SK-N-SH (cell line): ENCODE measurements at regions not wholly inside any gene's neighbourhood (a gene's known extent, or its start where the extent isn't known, plus 50 kb on each side); places are given as distances from the start of the nearest gene placed in this dataset.

ENCODE experiments used
- CTCF ChIA-PET: fragments of 300-600, 350-600 bp; formaldehyde crosslinking; extraction: SDS; loops from one replicate; lab custom pipeline; 2021; lab: Yijun Ruan, JAX
- POLR2A ChIA-PET: fragments of 350-600 bp; sonication (Branson Sonifier 250); formaldehyde crosslinking; extraction: SDS; loops from one replicate; lab custom pipeline; 2020; ENCODE audit warnings: antibody characterized with exemption, inconsistent platforms; lab: Yijun Ruan, JAX
- DNase-seq: peaks from one replicate; pipeline ENCODE4 v3.0.0; 2012
- H2AFZ ChIP-seq: fragments of 200-600 bp; sonication (generic); 2 replicates; pipeline ENCODE4 v1.8.1; 2016; ENCODE audit warnings: antibody characterized with exemption, mild to moderate bottlenecking, low read depth
- H3F3A ChIP-seq: fragments of 200-600 bp; sonication (generic); replicated peaks from 2 replicates; pipeline ENCODE3; 2016; ENCODE audit warnings: antibody characterized with exemption, mild to moderate bottlenecking; ENCODE audit not compliant: insufficient read depth
- H3K27ac ChIP-seq, 2 experiments: fragments of 200-500 bp in 1 of 2; fragments of 200-600 bp in 1 of 2; sonication (Bioruptor generic) in 1 of 2; sonication (generic), shearing (Covaris generic) in 1 of 2; 2 replicates each; pipeline versions ENCODE4 v1.5.1 to v1.6.1; 2014 to 2016; ENCODE audit warnings: low read depth in 2 of 2, inconsistent platforms in 1 of 2, low read length in 1 of 2, mild to moderate bottlenecking in 1 of 2, mixed read lengths in 1 of 2
- H3K27me3 ChIP-seq: fragments of 200-600 bp; sonication (generic), shearing (Covaris generic); 2 replicates; pipeline ENCODE4 v1.6.1; 2016; ENCODE audit warnings: mixed run types; ENCODE audit not compliant: insufficient read depth
- H3K36me3 ChIP-seq, 2 experiments: fragments of 200-500 bp in 1 of 2; fragments of 200-600 bp in 1 of 2; sonication (Bioruptor generic) in 1 of 2; sonication (generic) in 1 of 2; replicated peaks in 1 of 2; 2 replicates each; pipeline versions ENCODE3 to v1.5.1; 2014 to 2016; ENCODE audit warnings: low read length in 1 of 2, mild to moderate bottlenecking in 1 of 2; ENCODE audit not compliant: insufficient read depth in 2 of 2, control insufficient read depth in 1 of 2
- H3K4me1 ChIP-seq, 2 experiments: fragments of 200-500 bp in 1 of 2; fragments of 200-600 bp in 1 of 2; sonication (Bioruptor generic) in 1 of 2; sonication (generic), shearing (Covaris generic) in 1 of 2; 2 replicates each; pipeline versions ENCODE4 v1.5.1 to v1.6.1; 2014 to 2016; ENCODE audit warnings: low read depth in 1 of 2, low read length in 1 of 2, mixed run types in 1 of 2; ENCODE audit not compliant: insufficient read depth in 2 of 2, control insufficient read depth in 1 of 2
- H3K4me2 ChIP-seq: fragments of 200-600 bp; sonication (generic), shearing (Covaris generic); 2 replicates; pipeline ENCODE4 v1.6.1; 2017; ENCODE audit warnings: mixed run types
- H3K4me3 ChIP-seq, 2 experiments: fragments of 200-500 bp in 1 of 2; fragments of 200-600 bp in 1 of 2; sonication (Bioruptor generic) in 1 of 2; sonication (generic), shearing (Covaris generic) in 1 of 2; 2 replicates each; pipeline versions ENCODE4 v1.5.1 to v1.8.1; 2014 to 2016; ENCODE audit warnings: low read depth in 2 of 2, inconsistent platforms in 1 of 2, low read length in 1 of 2, mild to moderate bottlenecking in 1 of 2, mixed read lengths in 1 of 2, moderate library complexity in 1 of 2
- H3K79me2 ChIP-seq: fragments of 200-600 bp; sonication (generic); 2 replicates; pipeline ENCODE4 v1.8.1; 2017; ENCODE audit warnings: mild to moderate bottlenecking; ENCODE audit not compliant: insufficient read depth
- H3K9ac ChIP-seq: fragments of 200-600 bp; sonication (generic); 2 replicates; pipeline ENCODE4 v1.6.1; 2017; ENCODE audit warnings: mixed run types
- H3K9me2 ChIP-seq: fragments of 200-600 bp; sonication (generic); 2 replicates; pipeline ENCODE4 v1.6.1; 2017; ENCODE audit warnings: mixed run types
- H3K9me3 ChIP-seq: fragments of 200-600 bp; sonication (generic); 2 replicates; pipeline ENCODE4 v1.6.1; 2017; ENCODE audit warnings: mixed run types, mild to moderate bottlenecking, moderate library complexity
- H4K20me1 ChIP-seq: fragments of 200-600 bp; sonication (generic); 2 replicates; pipeline ENCODE4 v1.6.1; 2017; ENCODE audit warnings: mild to moderate bottlenecking, mixed run types; ENCODE audit not compliant: insufficient read depth
- CTCF ChIP-seq: fragments of 200-600 bp; sonication (generic); IDR thresholded peaks from 2 replicates; pipeline ENCODE4 v1.6.1; 2017; ENCODE audit warnings: antibody characterized with exemption, mild to moderate bottlenecking, moderate library complexity
- EP300 ChIP-seq, 2 experiments: IDR thresholded peaks; 2 replicates each; pipeline versions ENCODE4 v1.4.0 to v1.6.1; 2012; ENCODE audit warnings: borderline replicate concordance in 1 of 2, low read depth in 1 of 2, low read length in 1 of 2
- EZH2phosphoT487 ChIP-seq: fragments of 200-600 bp; sonication (generic); IDR thresholded peaks from 2 replicates; pipeline ENCODE4 v1.6.1; 2017; ENCODE audit warnings: low read depth, mixed run types, mild to moderate bottlenecking, antibody characterized with exemption, moderate library complexity, borderline replicate concordance
- FOXJ3 ChIP-seq: sonication (generic); formaldehyde crosslinking; IDR thresholded peaks from 2 replicates; pipeline ENCODE4 v1.5.1; 2020; ENCODE audit warnings: mild to moderate bottlenecking, missing genetic modification reagents
- GATA2 ChIP-seq: sonication (generic); formaldehyde crosslinking; IDR thresholded peaks from 2 replicates; pipeline ENCODE4 v1.5.0; 2020; ENCODE audit warnings: mild to moderate bottlenecking, missing genetic modification reagents
- MXI1 ChIP-seq: IDR thresholded peaks from 2 replicates; pipeline ENCODE4 v1.6.1; 2012; ENCODE audit warnings: mild to moderate bottlenecking, low read depth, low read length, improper control_type of control experiment
- NFIC ChIP-seq: IDR thresholded peaks from 2 replicates; pipeline ENCODE4 v1.4.0; 2012; ENCODE audit warnings: borderline replicate concordance
- NRF1 ChIP-seq: IDR thresholded peaks from 2 replicates; pipeline ENCODE4 v1.6.1; 2012; ENCODE audit warnings: low read depth, mild to moderate bottlenecking, low read length
- POLR2AphosphoS5 ChIP-seq: IDR thresholded peaks from 2 replicates; pipeline ENCODE4 v1.6.1; 2012; ENCODE audit warnings: low read depth, low read length
- RCOR1 ChIP-seq: fragments of 150-350 bp; IDR thresholded peaks from 2 replicates; pipeline ENCODE4 v1.6.1; 2017; ENCODE audit warnings: antibody characterized with exemption, low read length
- REST ChIP-seq: IDR thresholded peaks from 2 replicates; pipeline ENCODE4 v1.6.1; 2012; ENCODE audit warnings: mild to moderate bottlenecking, low read depth, low read length, moderate library complexity
- RFX5 ChIP-seq: IDR thresholded peaks from 2 replicates; pipeline ENCODE4 v1.6.1; 2012; ENCODE audit warnings: mild to moderate bottlenecking, improper control_type of control experiment, low read length
- SIN3A ChIP-seq: IDR thresholded peaks from 2 replicates; pipeline ENCODE4 v1.6.1; 2012; ENCODE audit warnings: low read depth, mild to moderate bottlenecking, low read length, moderate library complexity, borderline replicate concordance
- SMC3 ChIP-seq: IDR thresholded peaks from 2 replicates; pipeline ENCODE4 v1.6.1; 2012; ENCODE audit warnings: low read depth, low read length, improper control_type of control experiment
- WGBS: methylation state at CpG from one replicate; pipeline ENCODE4 v1.1.6; 2017; ENCODE audit warnings: low lambda C conversion rate; 5-methylcytosine and 5-hydroxymethylcytosine counted together

- Histone ChIP-seq H4K20me1 (no peaks in the 10 kb centered on the region), H2AFZ (no peak overlapping the region), H3K79me2 (no peaks in the 10 kb centered on the region), H3K9ac (no peak overlapping the region), H3F3A (no peaks in the 10 kb centered on the region), H3K36me3 (no peaks in the 10 kb centered on the region), H3K27me3 (no peaks in the 10 kb centered on the region), H3K4me2 (no peak overlapping the region), H3K9me3 (no peaks in the 10 kb centered on the region), H3K9me2 (no peaks in the 10 kb centered on the region), H3K27ac (0 out of 4 replicates have a peak overlapping the region, but pooled peaks of 1 of the 2 experiments have one; percentile 18), H3K4me3 (no peak overlapping the region), H3K4me1 (peaks cover 0 to 2% of the 10 kb centered on the region in 2 experiments; a peak in 2 of 4 replicates)
- ChIA-PET CTCF (interaction anchor here (0.6 to 3.3 kb wide), 5 partner anchors 42 to 1158 kb away, joined by 3 to 14 read pairs (median 3); no protein-coding TSS in a partner anchor), POLR2A (no interaction called here)
- peak; percentile 37 for DNase-seq
- no peak for TF ChIP-seq POLR2AphosphoS5
- peak in 1 of 2 experiments; percentile 52; a peak in 1 of 4 replicates for TF ChIP-seq EP300 (IDR thresholded peaks at IDR 0.05; ENCODE audit: borderline replicate concordance in 1 of 2, low read depth in 1 of 2, low read length in 1 of 2)
- peak; percentile 79 for TF ChIP-seq GATA2
- TF ChIP-seq SMC3, result no peak
- TF ChIP-seq MXI1, result 0 out of 2 replicates have a peak, but pooled peaks have one; percentile 24
- peak; percentile 24; the same call in 1 of the 2 replicates for TF ChIP-seq FOXJ3 (CRISPR knock-in tag)
- WGBS, result 49% methylated on average over 2 of the region's 2 CpGs
Measured at GRCh38 chr7:46022397-46022796, 101.3 kb upstream of the IGFBP3 start.

GRCh38 chr7:46015107-46015868 lies 94.2 kb upstream of the IGFBP3 start:
- no peaks in the 10 kb centered on the region for H3K27me3 ChIP-seq
- no peaks in the 10 kb centered on the region for H3K9me2 ChIP-seq
- H3K36me3 ChIP-seq, result no peaks in the 10 kb centered on the region
- H4K20me1 ChIP-seq, result no peaks in the 10 kb centered on the region
- H3F3A ChIP-seq, result no peaks in the 10 kb centered on the region
- DNase-seq, result no peak
- H3K27ac ChIP-seq, result no peak overlapping the region
- H3K9ac ChIP-seq, result no peak overlapping the region
- TF ChIP-seq CTCF (no peak), FOXJ3 (CRISPR knock-in tag) (no peak), EZH2phosphoT487 (no peak), RCOR1 (no peak), RFX5 (no peak), NRF1 (no peak), SIN3A (no peak), REST (no peak), NFIC (no peak)
- H3K4me2 ChIP-seq, result no peak overlapping the region
- H3K9me3 ChIP-seq, result no peaks in the 10 kb centered on the region; the same call in 1 of the 2 replicates
- peaks cover 0 to 6% of the 10 kb centered on the region in 2 experiments; a peak in 1 of 4 replicates for H3K4me1 ChIP-seq
- no peaks in the 10 kb centered on the region for H3K79me2 ChIP-seq
- POLR2A ChIA-PET, result no interaction called here
- WGBS, result 76% methylated on average over 11 of the region's 13 CpGs
- CTCF ChIA-PET, result interaction anchor here (1.1 to 2.4 kb wide), 2 partner anchors 13 to 22 kb away, joined by 3 to 6 read pairs; no protein-coding TSS in a partner anchor
- H3K4me3 ChIP-seq, result no peak overlapping the region
- no peak overlapping the region for H2AFZ ChIP-seq
